Osteoblast (primary cell): ENCODE measurements at regions not wholly inside any gene's neighbourhood (a gene's known extent, or its start where the extent isn't known, plus 50 kb on each side); places are given as distances from the start of the nearest gene placed in this dataset.
A peak's percentile ranks its signal among the peaks of the same experiment; 100 is the strongest.

Experiments used
- DNase-seq: peaks from one replicate; pipeline ENCODE4 v3.0.0; 2011; ENCODE audit warnings: low spot score, mixed read lengths; ENCODE audit not compliant: insufficient read length; ENCODE audit errors: missing footprints
- H2AFZ ChIP-seq: 2 replicates; pipeline ENCODE4 v1.6.0; 2011; ENCODE audit warnings: mild to moderate bottlenecking, low read length
- H3K27ac ChIP-seq: 2 replicates; pipeline ENCODE4 v1.5.1; 2011; ENCODE audit warnings: mild to moderate bottlenecking, low read depth, low read length, moderate library complexity
- H3K27me3 ChIP-seq: 2 replicates; pipeline ENCODE4 v1.6.0; 2012; ENCODE audit warnings: mild to moderate bottlenecking, control low read depth, inconsistent platforms, low read length, moderate library complexity; ENCODE audit not compliant: insufficient read depth
- H3K36me3 ChIP-seq: 2 replicates; pipeline ENCODE4 v1.5.1; 2011; ENCODE audit warnings: mild to moderate bottlenecking, low read length, control low read depth, moderate library complexity; ENCODE audit not compliant: insufficient read depth
- H3K4me1 ChIP-seq: 2 replicates; pipeline ENCODE4 v1.5.1; 2011; ENCODE audit warnings: mild to moderate bottlenecking, low read length, control low read depth, moderate library complexity; ENCODE audit not compliant: insufficient read depth
- H3K4me2 ChIP-seq: 2 replicates; pipeline ENCODE4 v1.6.0; 2011; ENCODE audit warnings: mild to moderate bottlenecking, low read length; ENCODE audit not compliant: insufficient read depth
- H3K4me3 ChIP-seq: fragments of 200-600 bp; sonication (generic); 3 replicates; pipeline ENCODE4 v1.5.1; 2012; ENCODE audit warnings: mild to moderate bottlenecking, low read length, inconsistent platforms; ENCODE audit not compliant: insufficient read depth
- H3K79me2 ChIP-seq: 2 replicates; pipeline ENCODE4 v1.6.0; 2012; ENCODE audit warnings: mild to moderate bottlenecking, low read length, control low read depth, inconsistent platforms; ENCODE audit not compliant: insufficient read depth
- H3K9me3 ChIP-seq: 2 replicates; pipeline ENCODE4 v1.5.1; 2011; ENCODE audit warnings: low read depth, low read length, control low read depth
- H4K20me1 ChIP-seq: 2 replicates; pipeline ENCODE4 v1.6.0; 2012; ENCODE audit warnings: mild to moderate bottlenecking, low read length, control low read depth; ENCODE audit not compliant: insufficient read depth
- TF ChIP-seq, protein P1 (sequence below): IDR thresholded peaks from 2 replicates; pipeline ENCODE4 v1.5.1; 2011; ENCODE audit warnings: mild to moderate bottlenecking, low read depth, low read length, moderate library complexity; ENCODE audit errors: extremely low read depth

DNA sequence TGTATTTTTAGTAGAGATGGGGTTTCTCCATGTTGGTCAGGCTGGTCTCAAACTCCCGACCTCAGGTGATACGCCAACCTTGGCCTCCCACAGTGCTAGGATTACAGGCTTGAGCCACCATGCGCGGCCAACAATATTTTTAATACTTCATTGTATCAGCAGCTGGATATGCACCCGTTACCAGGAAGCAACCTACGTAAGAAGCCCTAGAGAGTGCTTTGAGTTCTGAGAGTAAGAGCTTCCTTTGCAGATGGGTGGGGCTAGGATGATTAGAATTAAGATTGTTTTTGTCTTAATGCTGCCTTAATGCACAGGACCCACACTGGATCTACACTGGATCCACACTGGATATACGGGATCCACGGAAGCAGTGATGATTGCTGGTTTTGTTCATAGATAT, 123.9 kb upstream of the ABCA1 start:
- Histone ChIP-seq H2AFZ (no peak overlapping the region), H4K20me1 (no peaks in the 10 kb centered on the region), H3K27ac (no peak overlapping the region), H3K4me3 (no peak overlapping the region), H3K4me1 (peaks cover 26% of the 10 kb centered on the region), H3K4me2 (no peak overlapping the region), H3K9me3 (no peaks in the 10 kb centered on the region), H3K36me3 (no peaks in the 10 kb centered on the region), H3K27me3 (no peaks in the 10 kb centered on the region), H3K79me2 (no peaks in the 10 kb centered on the region)
- TF ChIP-seq, protein P1, sequence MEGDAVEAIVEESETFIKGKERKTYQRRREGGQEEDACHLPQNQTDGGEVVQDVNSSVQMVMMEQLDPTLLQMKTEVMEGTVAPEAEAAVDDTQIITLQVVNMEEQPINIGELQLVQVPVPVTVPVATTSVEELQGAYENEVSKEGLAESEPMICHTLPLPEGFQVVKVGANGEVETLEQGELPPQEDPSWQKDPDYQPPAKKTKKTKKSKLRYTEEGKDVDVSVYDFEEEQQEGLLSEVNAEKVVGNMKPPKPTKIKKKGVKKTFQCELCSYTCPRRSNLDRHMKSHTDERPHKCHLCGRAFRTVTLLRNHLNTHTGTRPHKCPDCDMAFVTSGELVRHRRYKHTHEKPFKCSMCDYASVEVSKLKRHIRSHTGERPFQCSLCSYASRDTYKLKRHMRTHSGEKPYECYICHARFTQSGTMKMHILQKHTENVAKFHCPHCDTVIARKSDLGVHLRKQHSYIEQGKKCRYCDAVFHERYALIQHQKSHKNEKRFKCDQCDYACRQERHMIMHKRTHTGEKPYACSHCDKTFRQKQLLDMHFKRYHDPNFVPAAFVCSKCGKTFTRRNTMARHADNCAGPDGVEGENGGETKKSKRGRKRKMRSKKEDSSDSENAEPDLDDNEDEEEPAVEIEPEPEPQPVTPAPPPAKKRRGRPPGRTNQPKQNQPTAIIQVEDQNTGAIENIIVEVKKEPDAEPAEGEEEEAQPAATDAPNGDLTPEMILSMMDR, result no peak
- DNase-seq, result no peak

DNA sequence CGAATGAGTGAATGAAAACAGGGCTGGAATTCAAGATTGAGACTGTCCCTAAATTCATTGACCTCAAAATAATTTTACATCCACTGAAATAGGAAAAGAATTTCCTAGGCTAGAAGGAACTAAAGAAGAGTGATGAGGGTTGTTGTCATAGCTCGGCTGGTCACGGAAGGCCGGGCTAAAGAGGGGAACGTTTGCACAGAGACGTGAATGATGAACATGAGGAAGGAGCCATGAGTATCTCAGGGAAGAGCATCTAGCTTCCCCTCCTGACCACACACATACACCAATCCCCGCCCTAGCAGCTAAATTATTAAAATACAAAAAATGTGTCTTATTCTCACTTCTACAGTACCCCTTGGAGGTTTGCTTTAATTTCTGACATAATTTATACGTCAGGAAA, 124.4 kb upstream of the ABCA1 start:
- TF ChIP-seq, protein P1, result no peak
- Histone ChIP-seq H3K9me3 (no peaks in the 10 kb centered on the region), H2AFZ (no peak overlapping the region), H3K4me1 (peaks cover 26% of the 10 kb centered on the region), H4K20me1 (no peaks in the 10 kb centered on the region), H3K27me3 (no peaks in the 10 kb centered on the region), H3K4me2 (no peak overlapping the region), H3K36me3 (no peaks in the 10 kb centered on the region), H3K27ac (peak overlapping the region; percentile 53), H3K79me2 (no peaks in the 10 kb centered on the region), H3K4me3 (no peak overlapping the region)
- no peak for DNase-seq

DNA sequence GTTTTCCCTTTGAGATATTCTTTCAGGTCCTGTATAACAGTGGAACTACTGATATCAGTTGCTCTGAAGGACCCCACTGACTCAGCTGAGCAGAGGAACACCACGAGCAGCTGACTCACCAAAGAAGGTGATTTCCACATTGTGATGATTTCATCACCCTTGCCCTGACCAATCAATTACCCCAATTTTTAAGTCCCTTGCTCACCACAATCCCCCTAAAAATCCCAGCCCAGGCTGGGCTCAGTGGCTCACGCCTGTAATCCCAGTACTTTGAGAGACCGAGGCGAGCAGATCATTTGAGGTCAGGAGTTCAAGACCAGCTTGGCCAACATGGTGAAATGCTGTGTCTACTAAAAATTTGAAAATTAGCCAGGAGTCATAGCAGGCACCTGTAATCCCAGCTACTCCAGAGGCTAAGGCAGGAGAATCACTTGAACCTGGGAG, 125.3 kb upstream of the ABCA1 start:
- Histone ChIP-seq H3K27ac (peak overlapping the region; percentile 53), H3K4me1 (peaks cover 26% of the 10 kb centered on the region), H4K20me1 (no peaks in the 10 kb centered on the region), H3K4me2 (peak overlapping the region; percentile 18), H3K4me3 (no peak overlapping the region), H3K36me3 (no peaks in the 10 kb centered on the region), H3K9me3 (no peaks in the 10 kb centered on the region), H3K79me2 (no peaks in the 10 kb centered on the region), H3K27me3 (no peaks in the 10 kb centered on the region), H2AFZ (no peak overlapping the region)
- TF ChIP-seq, protein P1, result no peak
- no peak for DNase-seq

DNA sequence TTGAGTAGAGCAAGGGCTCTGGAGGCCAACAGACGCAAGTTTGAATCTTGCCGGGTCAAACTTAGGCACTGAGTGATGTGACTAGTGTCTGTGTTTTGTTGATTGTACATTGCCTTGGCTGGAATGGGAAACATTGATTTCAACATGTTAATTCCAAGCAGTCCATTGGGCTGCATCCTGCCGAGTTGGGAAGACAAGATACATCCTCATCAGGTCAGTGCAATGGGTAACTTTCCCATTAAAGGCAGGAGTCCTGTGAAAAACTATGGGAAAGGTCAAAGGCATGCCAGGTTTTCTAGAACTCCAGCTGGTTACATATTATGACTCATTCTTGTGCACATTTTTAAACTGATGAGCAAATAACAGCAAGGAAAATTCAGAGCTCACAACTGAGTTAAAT, 126.5 kb upstream of the ABCA1 start:
- H3K4me2 ChIP-seq, result peak overlapping the region; percentile 53
- no peak overlapping the region for H3K4me3 ChIP-seq
- H3K79me2 ChIP-seq, result no peaks in the 10 kb centered on the region
- H4K20me1 ChIP-seq, result no peaks in the 10 kb centered on the region
- no peaks in the 10 kb centered on the region for H3K27me3 ChIP-seq
- no peaks in the 10 kb centered on the region for H3K36me3 ChIP-seq
- H3K4me1 ChIP-seq, result peaks cover 26% of the 10 kb centered on the region
- no peak for DNase-seq
- TF ChIP-seq, protein P1, result no peak
- H3K27ac ChIP-seq, result peak overlapping the region; percentile 53
- no peaks in the 10 kb centered on the region for H3K9me3 ChIP-seq
- H2AFZ ChIP-seq, result no peak overlapping the region
